BJ (cell line): ENCODE measurements at regions not wholly inside any gene's neighbourhood (a gene's known extent, or its start where the extent isn't known, plus 50 kb on each side); places are given as distances from the start of the nearest gene placed in this dataset.
"Not testable (repeated sequence)": the region's sequence is repeated elsewhere in the genome, so short reads cannot be mapped to it uniquely, and the experiment has no call there.

Experiments used
- CTCF ChIA-PET: fragments of 350-600 bp; formaldehyde crosslinking; extraction: SDS; loops from one replicate; lab custom pipeline; 2021; ENCODE audit warnings: antibody characterized with exemption, inconsistent platforms; lab: Yijun Ruan, JAX
- POLR2A ChIA-PET: fragments of 300-600 bp; sonication (Branson Sonifier 250); formaldehyde crosslinking; extraction: SDS; loops from one replicate; lab custom pipeline; 2021; ENCODE audit warnings: antibody characterized with exemption; lab: Charles Lee
- DNase-seq: peaks from one replicate; pipeline ENCODE4 v3.0.0-alpha.2; 2011; ENCODE audit warnings: low read depth
- H3K27me3 ChIP-seq: 2 replicates; pipeline ENCODE4 v1.6.0; 2011; ENCODE audit warnings: low read length; ENCODE audit not compliant: control insufficient read depth, insufficient read depth
- H3K36me3 ChIP-seq: 2 replicates; pipeline ENCODE4 v1.5.1; 2011; ENCODE audit warnings: low read length; ENCODE audit not compliant: control insufficient read depth, insufficient read depth
- H3K4me3 ChIP-seq: 2 replicates; pipeline ENCODE4 v1.5.1; 2011; ENCODE audit warnings: low read depth, mild to moderate bottlenecking, control low read depth, low read length
- TF ChIP-seq, protein P1 (sequence below): IDR thresholded peaks from 2 replicates; pipeline ENCODE4 v1.5.1; 2011; ENCODE audit warnings: low read depth, mild to moderate bottlenecking, control low read depth, inconsistent platforms, low read length, moderate library complexity; ENCODE audit not compliant: insufficient read depth

DNA sequence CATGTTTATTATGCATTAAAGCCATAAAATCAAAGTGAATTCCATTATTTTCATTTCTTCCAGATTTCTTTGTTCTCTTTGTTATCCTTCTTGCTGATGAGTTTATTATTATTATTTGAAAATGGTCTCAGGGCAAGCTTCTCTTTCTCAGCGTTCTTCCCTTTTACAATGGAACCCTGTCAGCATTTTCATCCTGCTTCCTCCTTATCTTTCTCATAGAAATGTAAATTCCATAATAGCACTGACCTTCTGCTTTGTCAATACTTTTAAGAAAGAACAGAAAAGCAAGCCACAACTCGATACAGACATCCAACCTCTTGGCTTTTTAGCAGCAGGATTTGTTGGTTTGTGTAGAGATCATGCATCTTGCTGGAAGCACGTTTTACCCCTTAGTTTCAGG is 114.0 kb upstream of the BASP1 start:
- no peak for DNase-seq
- POLR2A ChIA-PET: no interaction called here
- CTCF ChIA-PET: no interaction called here
- Histone ChIP-seq H3K27me3 (no peaks in the 10 kb centered on the region), H3K4me3 (no peak overlapping the region), H3K36me3 (no peaks in the 10 kb centered on the region)
- TF ChIP-seq, protein P1, sequence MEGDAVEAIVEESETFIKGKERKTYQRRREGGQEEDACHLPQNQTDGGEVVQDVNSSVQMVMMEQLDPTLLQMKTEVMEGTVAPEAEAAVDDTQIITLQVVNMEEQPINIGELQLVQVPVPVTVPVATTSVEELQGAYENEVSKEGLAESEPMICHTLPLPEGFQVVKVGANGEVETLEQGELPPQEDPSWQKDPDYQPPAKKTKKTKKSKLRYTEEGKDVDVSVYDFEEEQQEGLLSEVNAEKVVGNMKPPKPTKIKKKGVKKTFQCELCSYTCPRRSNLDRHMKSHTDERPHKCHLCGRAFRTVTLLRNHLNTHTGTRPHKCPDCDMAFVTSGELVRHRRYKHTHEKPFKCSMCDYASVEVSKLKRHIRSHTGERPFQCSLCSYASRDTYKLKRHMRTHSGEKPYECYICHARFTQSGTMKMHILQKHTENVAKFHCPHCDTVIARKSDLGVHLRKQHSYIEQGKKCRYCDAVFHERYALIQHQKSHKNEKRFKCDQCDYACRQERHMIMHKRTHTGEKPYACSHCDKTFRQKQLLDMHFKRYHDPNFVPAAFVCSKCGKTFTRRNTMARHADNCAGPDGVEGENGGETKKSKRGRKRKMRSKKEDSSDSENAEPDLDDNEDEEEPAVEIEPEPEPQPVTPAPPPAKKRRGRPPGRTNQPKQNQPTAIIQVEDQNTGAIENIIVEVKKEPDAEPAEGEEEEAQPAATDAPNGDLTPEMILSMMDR: no peak

- DNase-seq: peak; percentile 52
- no peaks in the 10 kb centered on the region for H3K27me3 ChIP-seq
- TF ChIP-seq, protein P1: no peak
- H3K4me3 ChIP-seq: no peak overlapping the region
- ChIA-PET POLR2A (interaction anchor here (0.5 kb wide), 1 partner anchor 190 kb away, joined by 11 read pairs; no protein-coding TSS in a partner anchor), CTCF (interaction anchor here (0.9 to 1.1 kb wide), 2 partner anchors 16 to 84 kb away, joined by 3 read pairs; no protein-coding TSS in a partner anchor)
- no peaks in the 10 kb centered on the region for H3K36me3 ChIP-seq
Measured at GRCh38 chr5:17105744-17106418, 111.5 kb upstream of the BASP1 start.

DNA sequence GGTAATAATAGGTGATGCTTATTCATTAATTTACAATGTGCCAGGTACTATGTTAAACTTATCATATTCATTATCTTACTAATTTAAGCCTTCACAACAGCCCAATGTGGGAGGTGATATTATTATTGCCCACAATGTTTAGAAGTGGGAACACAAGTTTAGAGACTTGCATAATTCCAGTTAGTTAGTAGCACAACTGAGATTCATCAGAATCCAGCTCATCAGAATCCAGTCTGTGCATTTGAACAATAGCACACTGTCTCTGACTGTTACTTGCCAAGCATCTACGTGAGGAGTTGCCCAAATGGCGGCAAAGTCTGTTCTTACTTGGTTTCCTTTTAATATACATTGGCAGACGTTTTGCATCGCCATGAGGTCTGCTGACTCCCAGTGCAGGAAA is 110.9 kb upstream of the BASP1 start:
- Histone ChIP-seq H3K27me3 (no peaks in the 10 kb centered on the region), H3K36me3 (no peaks in the 10 kb centered on the region), H3K4me3 (no peak overlapping the region)
- no peak for DNase-seq
- ChIA-PET POLR2A (no interaction called here), CTCF (interaction anchor here (0.9 to 1.4 kb wide), 3 partner anchors 16 to 83 kb away, joined by 3 read pairs; no protein-coding TSS in a partner anchor)
- TF ChIP-seq, protein P1: no peak

- H3K4me3 ChIP-seq, H3K36me3 ChIP-seq, H3K27me3 ChIP-seq, POLR2A ChIA-PET, DNase-seq: not testable (repeated sequence)
- CTCF ChIA-PET: interaction anchor here (0.6 to 2.1 kb wide), 5 partner anchors 21 to 321 kb away, joined by 3 to 9 read pairs (median 5); no protein-coding TSS in a partner anchor
Measured at GRCh38 chr5:17112091-17112716, 105.2 kb upstream of the BASP1 start.

DNA sequence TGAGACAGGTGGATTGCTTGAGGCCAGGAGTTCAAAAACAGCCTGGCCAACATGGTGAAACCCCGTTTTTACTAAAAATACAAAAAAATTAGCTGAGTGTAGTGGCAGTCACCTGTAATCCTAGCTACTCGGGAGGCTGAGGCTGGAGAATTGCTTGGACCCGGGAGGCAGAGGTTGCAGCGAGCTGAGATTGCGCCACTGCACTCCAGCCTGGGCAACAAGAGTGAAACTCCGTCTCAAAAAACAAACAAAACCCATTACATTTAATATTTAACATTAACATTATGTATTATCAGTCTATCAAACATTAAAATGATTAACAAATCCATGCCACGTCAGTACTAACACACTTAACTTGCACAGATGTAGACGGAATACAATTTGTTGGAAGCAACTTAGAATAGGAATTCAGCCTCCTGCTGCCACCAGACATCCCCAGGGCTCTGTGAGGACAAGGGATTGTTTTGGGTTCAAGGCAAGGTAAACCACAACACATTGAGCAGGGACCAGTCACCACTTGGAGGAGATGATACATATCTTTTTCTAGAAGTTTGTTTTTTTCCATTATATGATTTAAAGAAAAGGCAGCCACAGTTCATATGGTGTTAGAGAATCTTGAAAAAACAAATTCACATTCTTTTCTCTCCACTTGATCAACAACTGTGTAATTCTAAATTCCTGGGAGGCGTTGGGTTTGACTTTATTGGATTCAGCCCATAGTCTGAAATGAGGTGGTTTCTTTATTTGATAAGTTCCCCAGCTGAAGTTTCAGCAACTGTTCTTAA is 104.1 kb upstream of the BASP1 start:
- ChIA-PET POLR2A (no interaction called here), CTCF (interaction anchor here (0.6 to 2.1 kb wide), 4 partner anchors 8 to 77 kb away, joined by 3 to 9 read pairs (median 5); no protein-coding TSS in a partner anchor)
- no peaks in the 10 kb centered on the region for H3K36me3 ChIP-seq
- H3K27me3 ChIP-seq: no peaks in the 10 kb centered on the region
- TF ChIP-seq, protein P1: no peak
- DNase-seq: peak; percentile 85
- H3K4me3 ChIP-seq: no peak overlapping the region
